GM21367 (cell line): ENCODE measurements at regions not wholly inside any gene's neighbourhood (a gene's known extent, or its start where the extent isn't known, plus 50 kb on each side); places are given as distances from the start of the nearest gene placed in this dataset.

Source experiments
- ATAC-seq: cut with Tn5 transposase; IDR thresholded peaks from one replicate; pipeline ENCODE4 v1.9.1; 2021; ENCODE audit not compliant: unreplicated experiment

DNA sequence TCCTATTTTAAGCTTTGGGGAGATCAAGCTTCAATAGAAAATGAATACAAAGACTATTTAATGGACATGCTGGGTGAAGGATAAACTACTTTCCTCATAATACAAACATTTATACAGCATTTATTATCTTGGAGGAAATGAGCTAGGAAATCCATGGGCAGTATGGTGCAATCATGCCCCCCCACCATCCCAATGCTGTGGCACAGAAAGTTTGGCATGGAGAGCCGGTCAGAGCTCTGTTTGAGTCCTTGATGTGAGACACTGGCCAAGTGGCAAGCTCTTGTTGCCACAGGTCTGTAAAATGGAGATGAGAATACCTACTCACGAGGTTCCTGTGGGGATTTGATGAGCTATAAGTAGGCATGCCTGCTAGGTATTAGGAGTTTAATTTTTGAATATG, 120.6 kb downstream of the MAB21L3 start:
- ATAC-seq = no peak

GRCh38 chr1:116232989-116233514, 121.9 kb downstream of the MAB21L3 start:
- ATAC-seq = no peak

- no peak for ATAC-seq
Observed at GRCh38 chr1:116234429-116234828, 123.2 kb downstream of the MAB21L3 start.

DNA sequence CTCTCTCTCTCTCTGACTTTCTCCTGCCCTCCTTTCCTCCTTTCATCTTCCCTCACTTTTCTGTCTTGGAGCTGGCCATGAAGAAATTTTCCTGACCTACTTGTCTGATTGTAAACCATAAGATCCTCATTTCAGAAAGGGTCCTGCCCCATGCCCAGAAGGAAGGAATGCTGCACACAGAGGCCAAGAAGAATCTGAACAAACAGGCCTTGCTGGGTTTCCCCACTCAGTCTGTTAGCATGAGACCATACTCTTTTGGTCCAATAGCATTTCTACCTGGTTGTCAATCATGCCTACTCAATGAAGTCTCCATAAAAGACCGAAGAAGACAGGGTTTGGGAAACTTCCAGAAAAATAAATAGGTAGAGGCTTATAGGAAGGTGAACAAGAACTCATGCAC, 128.7 kb downstream of the MAB21L3 start:
- ATAC-seq = no peak

GRCh38 chr1:116242741-116243140, 130.3 kb upstream of the ATP1A1 start:
- ATAC-seq = no peak

DNA sequence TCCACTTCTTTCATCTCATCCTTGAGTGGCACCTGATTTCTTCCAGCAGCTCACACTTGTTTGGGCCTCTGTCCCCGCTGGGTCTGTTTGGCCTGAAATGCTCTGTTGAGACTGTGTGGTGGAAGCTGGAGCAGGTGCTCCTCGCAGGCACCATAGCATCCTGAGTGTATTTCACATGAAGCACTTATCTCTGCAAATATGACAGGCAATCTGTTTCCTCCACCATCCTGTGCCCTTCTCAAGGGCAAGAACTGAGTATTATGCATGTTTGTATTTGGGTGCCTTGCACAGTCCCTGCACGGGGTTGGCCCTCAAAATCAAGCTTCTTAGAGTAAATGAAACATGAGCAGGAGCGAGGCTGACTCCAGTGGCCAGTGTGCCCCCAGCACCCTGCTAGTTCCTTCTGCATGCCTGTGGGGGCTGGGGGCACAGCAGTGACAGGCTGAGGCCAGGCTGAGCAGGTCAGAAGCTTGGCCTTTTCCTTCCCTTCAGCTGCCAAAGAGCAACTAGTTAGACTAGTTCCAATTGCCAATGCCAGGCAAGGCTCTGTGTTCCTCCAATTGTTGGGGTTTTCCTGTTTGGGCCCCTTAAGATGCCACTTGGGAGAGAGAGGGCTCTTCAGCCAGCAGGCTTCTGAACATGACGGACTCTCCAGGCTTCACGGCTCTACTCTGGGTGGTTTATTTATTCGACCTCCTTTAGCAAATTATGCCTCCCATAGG, 129.6 kb upstream of the ATP1A1 start:
- ATAC-seq = no peak

DNA sequence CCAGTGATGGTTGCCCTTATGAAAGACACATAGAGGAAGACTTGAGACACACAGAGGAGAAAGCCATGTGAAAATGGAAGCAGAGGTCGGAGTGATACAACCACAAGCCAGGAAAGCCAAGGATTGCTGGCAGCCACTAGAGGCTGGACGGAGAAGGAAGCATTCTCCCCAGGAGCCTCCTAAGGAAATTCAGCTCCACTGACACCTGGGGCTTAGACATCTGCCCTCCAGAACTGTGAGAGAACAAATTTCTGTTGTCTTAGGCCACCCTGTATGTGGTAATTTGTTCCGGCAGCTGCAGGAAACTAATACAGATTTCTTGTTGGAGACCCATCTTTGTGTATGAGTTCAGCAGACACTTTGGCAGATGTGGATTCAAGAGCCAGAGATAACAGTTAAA, 126.9 kb upstream of the ATP1A1 start:
- no peak for ATAC-seq

DNA sequence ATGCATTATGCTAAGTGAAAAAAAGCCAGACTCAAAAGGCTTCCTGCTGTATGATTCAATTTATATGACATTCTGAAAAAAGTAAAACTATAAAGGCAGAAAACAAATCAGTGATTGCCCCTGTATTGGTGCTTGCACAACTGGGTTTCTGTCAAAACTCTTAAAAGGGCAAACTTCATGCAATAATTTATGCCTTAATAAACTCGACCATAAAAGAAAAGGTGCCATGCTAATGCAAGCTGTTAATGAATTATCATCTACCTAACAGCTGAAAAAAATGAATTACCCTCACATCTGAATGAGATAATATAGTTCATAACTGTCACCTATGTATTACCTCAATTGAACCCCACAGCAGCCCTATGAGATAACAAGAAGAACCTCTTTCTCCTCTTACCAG, 120.8 kb upstream of the ATP1A1 start:
- no peak for ATAC-seq

GRCh38 chr1:116252785-116253184, 120.3 kb upstream of the ATP1A1 start:
- no peak for ATAC-seq

GRCh38 chr1:116253566-116254382, 119.3 kb upstream of the ATP1A1 start:
- ATAC-seq = no peak

- ATAC-seq = no peak
Observed at GRCh38 chr1:116254776-116255175, 118.3 kb upstream of the ATP1A1 start.

- ATAC-seq = no peak
Observed at GRCh38 chr1:116255486-116256285, 117.4 kb upstream of the ATP1A1 start.

GRCh38 chr1:116256286-116256649, 116.8 kb upstream of the ATP1A1 start:
- ATAC-seq = no peak

DNA sequence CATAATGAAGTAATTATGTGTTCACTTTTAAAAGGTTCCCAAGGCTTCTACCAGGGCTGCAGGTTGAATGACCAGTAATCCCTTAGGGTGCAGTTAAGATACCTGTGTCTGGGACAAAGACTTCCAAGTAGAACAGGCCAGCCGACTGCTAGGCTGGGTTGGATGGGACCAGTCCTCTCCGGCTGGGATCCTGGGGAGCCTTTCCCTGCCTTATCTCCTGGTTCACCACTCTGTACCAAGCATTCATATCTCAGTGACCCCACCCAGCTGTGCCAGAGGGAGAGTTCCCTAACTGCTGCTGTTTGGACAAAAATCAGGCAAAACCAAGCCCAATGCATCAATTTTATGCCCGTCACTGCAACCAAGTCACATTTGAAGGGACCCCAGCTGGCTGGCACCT, 116.2 kb upstream of the ATP1A1 start:
- no peak for ATAC-seq

DNA sequence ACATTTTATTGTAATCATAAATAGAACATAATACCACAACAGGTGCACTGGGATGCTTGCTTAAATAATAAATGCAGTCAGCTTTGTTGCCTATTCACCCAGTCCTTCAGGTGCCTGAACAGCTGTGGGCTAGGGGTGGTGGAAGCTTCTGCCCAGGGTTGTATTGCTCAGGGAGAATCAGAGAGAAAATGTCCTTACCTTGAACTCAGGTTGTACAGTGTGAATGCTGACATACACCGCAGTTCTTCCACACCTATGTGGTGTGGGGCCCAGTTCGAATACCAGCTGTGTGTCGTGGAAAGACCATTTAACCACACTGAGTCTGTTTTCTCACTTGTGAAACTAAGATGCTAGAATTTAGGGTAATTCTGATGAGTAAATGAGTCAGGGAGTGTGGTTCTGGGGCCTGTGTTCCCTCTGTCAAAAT, 115.7 kb upstream of the ATP1A1 start:
- no peak for ATAC-seq

DNA sequence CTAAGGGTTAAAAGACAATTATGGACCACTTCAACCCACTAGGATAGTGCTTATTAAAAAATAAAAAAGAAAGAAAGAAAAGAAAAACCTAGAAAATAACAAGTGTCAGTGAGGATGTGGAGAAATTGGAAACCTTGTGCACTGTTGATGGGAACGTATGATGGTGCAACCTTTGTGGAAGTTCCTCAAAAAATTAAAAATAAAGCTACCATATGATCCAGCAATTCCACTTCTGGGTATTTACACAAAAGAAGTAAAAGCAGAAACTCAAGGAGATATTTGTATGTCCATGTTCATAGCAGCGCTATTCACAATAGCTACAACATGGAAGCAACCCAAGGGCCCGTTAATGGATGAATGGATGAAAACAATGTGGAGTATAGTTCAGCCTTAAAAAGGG, 115.2 kb upstream of the ATP1A1 start:
- no peak for ATAC-seq

- no peak for ATAC-seq
Observed at GRCh38 chr1:116258668-116259419, 114.2 kb upstream of the ATP1A1 start.

GRCh38 chr1:116259663-116260062, 113.4 kb upstream of the ATP1A1 start:
- no peak for ATAC-seq

- no peak for ATAC-seq
Observed at GRCh38 chr1:116260115-116260514, 112.9 kb upstream of the ATP1A1 start.

- ATAC-seq = no peak
Observed at GRCh38 chr1:116260621-116261020, 112.4 kb upstream of the ATP1A1 start.

DNA sequence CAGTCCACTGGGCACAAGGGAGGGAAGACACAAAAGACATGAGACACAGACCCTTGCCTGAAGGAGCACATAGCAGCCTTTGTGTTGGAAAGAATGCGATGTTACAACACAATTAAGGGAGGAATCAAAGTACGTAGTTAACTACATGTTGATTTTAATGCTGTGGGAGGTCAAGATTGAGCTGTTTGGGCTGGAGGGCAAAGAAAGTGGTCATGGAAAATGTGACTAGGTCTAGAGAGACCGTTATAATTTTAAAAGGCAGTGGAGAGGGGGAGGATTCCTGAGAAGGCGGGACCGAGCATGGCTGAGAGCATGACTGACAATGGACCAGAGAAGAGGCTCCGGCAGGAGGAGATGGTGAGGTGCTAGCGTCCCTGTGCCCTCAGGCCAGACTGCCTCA, 111.8 kb upstream of the ATP1A1 start:
- no peak for ATAC-seq
